ENCODE measurements at regions not wholly inside any gene's neighbourhood (a gene's known extent, or its start where the extent isn't known, plus 50 kb on each side); places are given as distances from the start of the nearest gene placed in this dataset.
"Not testable (repeated sequence)": the region's sequence is repeated elsewhere in the genome, so short reads cannot be mapped to it uniquely, and the experiment has no call there.

DNA sequence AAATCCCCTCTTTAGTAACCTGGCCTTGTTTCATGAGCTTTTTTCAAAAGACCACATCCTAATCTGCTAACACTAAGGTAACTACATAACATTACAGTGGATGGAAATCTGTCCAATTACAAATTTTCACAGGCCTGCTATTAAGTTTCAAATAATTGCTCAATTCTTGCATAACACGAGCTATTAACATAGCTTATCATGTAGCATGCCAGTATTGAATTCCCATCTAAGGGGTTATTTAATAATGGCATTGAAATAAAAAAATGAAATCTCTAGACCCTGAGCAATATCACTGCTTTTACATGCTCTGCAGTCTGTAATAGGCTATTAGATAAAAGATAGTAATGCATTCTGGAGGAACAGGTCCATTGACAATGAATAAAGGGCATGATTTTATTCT is 748.3 kb upstream of the NECTIN3 start:
- no peak for DNase-seq
- H3K27ac ChIP-seq (ENCODE audit: low read length): no peak overlapping the region
- no peaks in the 10 kb centered on the region for H3K9me3 ChIP-seq (replicated peaks; ENCODE audit: control insufficient read depth, low read depth, low read length)
- no peaks in the 10 kb centered on the region for H3K4me1 ChIP-seq (ENCODE audit: control insufficient read depth, insufficient read depth, low read length)
- H3K4me3 ChIP-seq (ENCODE audit: low read length): no peak overlapping the region
- no peaks in the 10 kb centered on the region for H3K36me3 ChIP-seq (ENCODE audit: control insufficient read depth, insufficient read depth, low read length)
- WGBS (ENCODE audit: insufficient coverage): no CpG with 5 or more reads among the region's 1 CpG
- H3K27me3 ChIP-seq (ENCODE audit: control insufficient read depth, insufficient read depth, low read length): no peaks in the 10 kb centered on the region

DNA sequence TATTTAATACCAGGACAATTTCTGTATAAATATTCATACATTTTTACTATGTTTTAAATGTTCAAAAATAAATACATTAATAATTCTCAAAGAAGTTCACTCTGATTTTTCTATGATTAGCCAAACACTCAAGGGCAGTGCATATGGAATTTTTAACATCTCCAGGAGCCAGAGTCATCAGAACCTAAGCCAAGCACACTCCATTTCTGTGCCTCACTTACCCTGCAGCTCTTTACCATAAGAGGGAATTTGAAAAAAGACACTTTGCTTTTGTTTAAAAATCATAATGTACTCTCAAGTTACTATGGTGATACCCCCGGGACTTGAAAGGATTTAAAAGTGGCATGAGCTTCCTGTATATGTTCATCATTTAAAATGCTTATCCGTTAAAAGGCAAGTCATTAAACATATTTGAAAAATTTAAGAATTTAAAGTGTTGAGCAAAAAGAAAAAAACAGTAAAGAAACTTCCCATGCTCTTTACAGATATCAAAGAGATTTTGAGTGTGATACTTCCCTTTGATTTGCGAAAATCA is 747.4 kb upstream of the NECTIN3 start:
- no peaks in the 10 kb centered on the region for H3K27me3 ChIP-seq (ENCODE audit: control insufficient read depth, insufficient read depth, low read length)
- H3K4me1 ChIP-seq (ENCODE audit: control insufficient read depth, insufficient read depth, low read length): no peaks in the 10 kb centered on the region
- WGBS (ENCODE audit: insufficient coverage): no CpG with 5 or more reads among the region's 3 CpGs
- no peak overlapping the region for H3K27ac ChIP-seq (ENCODE audit: low read length)
- H3K9me3 ChIP-seq (replicated peaks; ENCODE audit: control insufficient read depth, low read depth, low read length): peaks cover 2% of the 10 kb centered on the region
- H3K4me3 ChIP-seq (ENCODE audit: low read length): no peak overlapping the region
- no peaks in the 10 kb centered on the region for H3K36me3 ChIP-seq (ENCODE audit: control insufficient read depth, insufficient read depth, low read length)
- DNase-seq: peak; percentile 20

- no CpG with 5 or more reads among the region's 2 CpGs for WGBS (ENCODE audit: insufficient coverage)
- DNase-seq: no peak
- H3K4me1 ChIP-seq (ENCODE audit: control insufficient read depth, insufficient read depth, low read length): no peaks in the 10 kb centered on the region
- no peak overlapping the region for H3K27ac ChIP-seq (ENCODE audit: low read length)
- peaks cover 5% of the 10 kb centered on the region for H3K9me3 ChIP-seq (replicated peaks; ENCODE audit: control insufficient read depth, low read depth, low read length)
- no peaks in the 10 kb centered on the region for H3K27me3 ChIP-seq (ENCODE audit: control insufficient read depth, insufficient read depth, low read length)
- no peaks in the 10 kb centered on the region for H3K36me3 ChIP-seq (ENCODE audit: control insufficient read depth, insufficient read depth, low read length)
- H3K4me3 ChIP-seq (ENCODE audit: low read length): no peak overlapping the region
Observed at GRCh38 chr3:110327870-110328269, 743.7 kb upstream of the NECTIN3 start.

GRCh38 chr3:110331562-110331961 is 740.1 kb upstream of the NECTIN3 start:
- not testable (repeated sequence) for H3K4me3 ChIP-seq (ENCODE audit: low read length); H3K36me3 ChIP-seq (ENCODE audit: control insufficient read depth, insufficient read depth, low read length); H3K27ac ChIP-seq (ENCODE audit: low read length); H3K9me3 ChIP-seq (replicated peaks; ENCODE audit: control insufficient read depth, low read depth, low read length); H3K27me3 ChIP-seq (ENCODE audit: control insufficient read depth, insufficient read depth, low read length); DNase-seq; H3K4me1 ChIP-seq (ENCODE audit: control insufficient read depth, insufficient read depth, low read length)
- WGBS (ENCODE audit: insufficient coverage): no CpG with 5 or more reads among the region's 2 CpGs

- WGBS (ENCODE audit: insufficient coverage): 38% methylated on average over 2 of the region's 3 CpGs
- Histone ChIP-seq H3K36me3 (ENCODE audit: control insufficient read depth, insufficient read depth, low read length) (no peaks in the 10 kb centered on the region), H3K4me1 (ENCODE audit: control insufficient read depth, insufficient read depth, low read length) (no peaks in the 10 kb centered on the region), H3K27me3 (ENCODE audit: control insufficient read depth, insufficient read depth, low read length) (no peaks in the 10 kb centered on the region), H3K27ac (ENCODE audit: low read length) (no peak overlapping the region), H3K9me3 (replicated peaks; ENCODE audit: control insufficient read depth, low read depth, low read length) (peaks cover 7% of the 10 kb centered on the region), H3K4me3 (ENCODE audit: low read length) (no peak overlapping the region)
- DNase-seq: no peak
Observed at GRCh38 chr3:110332629-110333028, 739.0 kb upstream of the NECTIN3 start.

DNA sequence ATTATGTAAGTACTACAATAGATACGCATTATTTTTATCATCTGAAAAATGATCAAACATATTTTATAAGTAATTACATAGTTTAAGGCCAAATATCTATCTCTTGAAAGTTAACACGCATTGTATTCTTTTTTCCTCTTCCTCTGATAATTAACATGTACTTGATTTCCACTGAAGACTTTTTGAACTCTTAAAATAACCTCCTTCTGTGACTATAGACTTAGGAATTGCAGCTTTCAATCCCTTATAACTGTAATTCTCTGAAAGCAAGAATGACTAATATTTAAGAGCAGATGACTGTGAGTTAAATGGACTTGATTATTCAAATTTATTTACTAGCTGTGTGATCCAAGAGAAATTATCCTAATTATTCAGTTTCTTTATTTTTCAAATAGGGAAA is 730.6 kb upstream of the NECTIN3 start:
- H3K27ac ChIP-seq (ENCODE audit: low read length): no peak overlapping the region
- H3K27me3 ChIP-seq (ENCODE audit: control insufficient read depth, insufficient read depth, low read length): no peaks in the 10 kb centered on the region
- no peaks in the 10 kb centered on the region for H3K36me3 ChIP-seq (ENCODE audit: control insufficient read depth, insufficient read depth, low read length)
- H3K4me1 ChIP-seq (ENCODE audit: control insufficient read depth, insufficient read depth, low read length): no peaks in the 10 kb centered on the region
- no CpG with 5 or more reads among the region's 2 CpGs for WGBS (ENCODE audit: insufficient coverage)
- H3K4me3 ChIP-seq (ENCODE audit: low read length): no peak overlapping the region
- no peak for DNase-seq
- peaks cover 2% of the 10 kb centered on the region for H3K9me3 ChIP-seq (replicated peaks; ENCODE audit: control insufficient read depth, low read depth, low read length)

DNA sequence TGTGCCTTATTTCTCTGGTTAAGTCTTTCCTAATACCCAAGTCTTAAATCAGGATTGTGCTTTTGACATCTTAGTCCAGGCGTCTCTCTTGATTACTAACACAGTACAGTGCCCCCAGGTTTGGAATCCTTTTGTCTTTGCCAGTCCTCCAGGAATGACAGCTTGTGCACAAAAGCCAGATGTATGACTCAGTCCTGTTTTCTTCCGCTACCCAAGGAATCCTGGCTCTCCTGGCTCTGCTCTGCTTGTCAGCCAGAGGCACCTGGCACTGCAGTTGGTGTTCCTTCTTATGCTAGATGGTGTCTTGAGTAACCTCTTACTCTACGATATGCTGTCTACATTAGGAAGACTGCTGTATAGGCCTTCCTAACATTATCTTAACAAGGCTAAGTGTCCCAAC is 728.2 kb upstream of the NECTIN3 start:
- no peaks in the 10 kb centered on the region for H3K9me3 ChIP-seq (replicated peaks; ENCODE audit: control insufficient read depth, low read depth, low read length)
- H3K36me3 ChIP-seq (ENCODE audit: control insufficient read depth, insufficient read depth, low read length): no peaks in the 10 kb centered on the region
- WGBS (ENCODE audit: insufficient coverage): 20% methylated on average over 1 of the region's 3 CpGs
- no peak for DNase-seq
- H3K4me1 ChIP-seq (ENCODE audit: control insufficient read depth, insufficient read depth, low read length): no peaks in the 10 kb centered on the region
- no peak overlapping the region for H3K4me3 ChIP-seq (ENCODE audit: low read length)
- H3K27me3 ChIP-seq (ENCODE audit: control insufficient read depth, insufficient read depth, low read length): no peaks in the 10 kb centered on the region
- no peak overlapping the region for H3K27ac ChIP-seq (ENCODE audit: low read length)

DNA sequence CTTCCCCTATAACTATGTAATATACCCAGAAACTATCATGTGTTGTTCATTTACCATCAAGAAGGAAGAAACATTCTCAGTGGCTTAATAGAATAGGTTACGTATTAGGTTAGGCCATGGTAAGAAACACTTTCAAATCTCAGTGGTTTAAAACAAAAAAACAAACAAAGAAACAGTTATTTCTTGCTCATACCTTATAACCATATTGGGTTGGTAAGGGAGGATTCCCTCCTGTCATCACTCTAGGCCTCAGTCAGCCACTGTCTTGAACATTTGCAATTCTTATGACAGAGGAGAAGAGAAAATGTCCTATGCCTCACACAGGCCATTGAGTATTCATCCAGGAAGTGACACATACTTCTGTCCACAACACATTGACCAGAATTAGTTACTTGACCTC is 727.7 kb upstream of the NECTIN3 start:
- Histone ChIP-seq H3K27me3 (ENCODE audit: control insufficient read depth, insufficient read depth, low read length) (no peaks in the 10 kb centered on the region), H3K4me1 (ENCODE audit: control insufficient read depth, insufficient read depth, low read length) (no peaks in the 10 kb centered on the region), H3K4me3 (ENCODE audit: low read length) (no peak overlapping the region), H3K36me3 (ENCODE audit: control insufficient read depth, insufficient read depth, low read length) (no peaks in the 10 kb centered on the region), H3K27ac (ENCODE audit: low read length) (no peak overlapping the region), H3K9me3 (replicated peaks; ENCODE audit: control insufficient read depth, low read depth, low read length) (no peaks in the 10 kb centered on the region)
- no CpG with 5 or more reads among the region's 1 CpG for WGBS (ENCODE audit: insufficient coverage)
- DNase-seq: no peak

DNA sequence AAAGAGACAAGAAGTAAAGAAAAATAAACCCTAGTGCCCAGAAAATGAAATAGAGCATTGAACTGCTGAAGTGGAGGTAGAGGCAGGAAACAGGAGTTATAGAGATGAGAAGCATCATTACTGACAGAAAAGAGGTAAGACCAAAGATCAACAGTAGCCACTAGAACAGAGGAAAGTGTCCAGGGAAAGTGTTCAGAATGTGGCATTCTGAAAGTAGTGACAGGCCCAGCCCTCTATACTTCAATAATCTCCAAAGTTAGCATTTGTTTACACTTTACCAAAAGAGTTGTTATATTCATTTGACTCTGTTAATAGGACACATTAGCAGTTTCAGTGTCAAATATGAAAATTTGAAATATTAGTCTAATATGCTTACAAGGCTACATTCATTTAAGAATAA is 727.1 kb upstream of the NECTIN3 start:
- no peak overlapping the region for H3K4me3 ChIP-seq (ENCODE audit: low read length)
- H3K9me3 ChIP-seq (replicated peaks; ENCODE audit: control insufficient read depth, low read depth, low read length): no peaks in the 10 kb centered on the region
- DNase-seq: no peak
- no peaks in the 10 kb centered on the region for H3K36me3 ChIP-seq (ENCODE audit: control insufficient read depth, insufficient read depth, low read length)
- H3K27ac ChIP-seq (ENCODE audit: low read length): no peak overlapping the region
- no peaks in the 10 kb centered on the region for H3K4me1 ChIP-seq (ENCODE audit: control insufficient read depth, insufficient read depth, low read length)
- H3K27me3 ChIP-seq (ENCODE audit: control insufficient read depth, insufficient read depth, low read length): no peaks in the 10 kb centered on the region

DNA sequence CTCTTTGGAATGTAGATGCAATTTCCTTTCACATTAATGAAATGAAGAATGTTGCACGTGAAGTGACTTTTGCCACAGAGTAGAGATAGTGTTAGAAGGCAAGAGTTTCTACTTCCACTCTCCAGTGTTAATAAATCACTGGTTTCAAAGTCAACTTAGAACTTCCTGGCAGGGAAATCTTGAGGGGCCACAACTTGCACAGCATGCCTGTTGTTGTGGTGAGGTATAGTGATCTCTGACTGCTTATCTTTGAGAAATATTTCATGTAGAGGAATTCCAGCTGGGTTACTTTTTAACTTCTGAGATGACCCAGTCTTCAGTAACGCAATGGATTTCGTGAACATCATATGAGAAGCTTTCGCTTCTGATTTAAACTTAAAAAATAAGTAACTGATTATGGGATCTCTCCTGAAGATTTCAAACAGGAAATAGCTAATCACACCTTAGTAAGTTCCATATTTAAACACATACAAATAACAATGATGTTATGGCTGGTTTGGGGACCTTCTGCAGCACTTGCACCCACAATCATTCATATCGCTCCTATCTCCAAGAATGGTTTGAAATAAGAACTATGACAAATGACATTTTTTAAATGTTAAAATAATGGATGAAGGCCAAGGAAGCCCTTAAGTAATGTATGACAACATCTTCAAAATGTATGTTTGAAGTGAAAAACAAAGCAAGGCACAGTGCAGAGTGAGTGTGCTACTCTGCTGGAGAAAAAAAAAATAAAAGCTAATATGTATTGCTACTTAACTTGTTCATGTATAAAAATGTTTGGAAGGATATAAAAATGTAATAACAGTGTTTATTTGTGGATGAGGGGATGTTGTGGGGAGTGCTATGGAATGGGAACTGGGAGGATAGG is 726.5 kb upstream of the NECTIN3 start:
- DNase-seq: no peak
- Histone ChIP-seq H3K4me3 (ENCODE audit: low read length) (no peak overlapping the region), H3K9me3 (replicated peaks; ENCODE audit: control insufficient read depth, low read depth, low read length) (no peaks in the 10 kb centered on the region), H3K27ac (ENCODE audit: low read length) (no peak overlapping the region), H3K27me3 (ENCODE audit: control insufficient read depth, insufficient read depth, low read length) (no peaks in the 10 kb centered on the region), H3K4me1 (ENCODE audit: control insufficient read depth, insufficient read depth, low read length) (no peaks in the 10 kb centered on the region), H3K36me3 (ENCODE audit: control insufficient read depth, insufficient read depth, low read length) (no peaks in the 10 kb centered on the region)
- no CpG with 5 or more reads among the region's 5 CpGs for WGBS (ENCODE audit: insufficient coverage)

All from muscle of leg (tissue), 3 donors.